GM18907 (cell line): ENCODE measurements at regions not wholly inside any gene's neighbourhood (a gene's known extent, or its start where the extent isn't known, plus 50 kb on each side); places are given as distances from the start of the nearest gene placed in this dataset.

Experiments
- ATAC-seq: cut with Tn5 transposase; IDR thresholded peaks from one replicate; pipeline ENCODE4 v1.9.1; 2021; ENCODE audit warnings: mild to moderate bottlenecking, moderate library complexity; ENCODE audit not compliant: unreplicated experiment

GRCh38 chr7:145005601-145006000 lies 169.7 kb upstream of the TPK1 start:
- no peak for ATAC-seq

- ATAC-seq = no peak
Measured at GRCh38 chr7:144997512-144997911, 161.7 kb upstream of the TPK1 start.

GRCh38 chr7:144995495-144995894 lies 159.6 kb upstream of the TPK1 start:
- ATAC-seq = no peak

GRCh38 chr7:144991041-144991440 lies 155.2 kb upstream of the TPK1 start:
- no peak for ATAC-seq

GRCh38 chr7:144987686-144988085 lies 151.8 kb upstream of the TPK1 start:
- no peak for ATAC-seq

- ATAC-seq = no peak
Measured at GRCh38 chr7:144982133-144982532, 146.3 kb upstream of the TPK1 start.

GRCh38 chr7:144975882-144976281 lies 140.0 kb upstream of the TPK1 start:
- ATAC-seq = no peak

- ATAC-seq = peak; percentile 81
Measured at GRCh38 chr7:144969787-144970186, 133.9 kb upstream of the TPK1 start.

GRCh38 chr7:144960763-144961162 lies 124.9 kb upstream of the TPK1 start:
- ATAC-seq = no peak

- no peak for ATAC-seq
Measured at GRCh38 chr7:144957998-144958397, 122.1 kb upstream of the TPK1 start.

GRCh38 chr7:144955422-144955821 lies 119.6 kb upstream of the TPK1 start:
- no peak for ATAC-seq

- no peak for ATAC-seq
Measured at GRCh38 chr7:144941127-144941526, 105.3 kb upstream of the TPK1 start.

- ATAC-seq = no peak
Measured at GRCh38 chr7:144937199-144937598, 101.3 kb upstream of the TPK1 start.

- no peak for ATAC-seq
Measured at GRCh38 chr7:144936314-144936713, 100.5 kb upstream of the TPK1 start.

- ATAC-seq = no peak
Measured at GRCh38 chr7:144910411-144910810, 74.6 kb upstream of the TPK1 start.

- no peak for ATAC-seq
Measured at GRCh38 chr7:144908943-144909556, 73.2 kb upstream of the TPK1 start.

- ATAC-seq = no peak
Measured at GRCh38 chr7:144908324-144908723, 72.5 kb upstream of the TPK1 start.

GRCh38 chr7:144907577-144907976 lies 71.7 kb upstream of the TPK1 start:
- peak; percentile 87 for ATAC-seq

- no peak for ATAC-seq
Measured at GRCh38 chr7:144903201-144903600, 67.3 kb upstream of the TPK1 start.

- ATAC-seq = no peak
Measured at GRCh38 chr7:144892761-144893160, 56.9 kb upstream of the TPK1 start.
